Stomach (tissue), 8 donors: ENCODE measurements at regions not wholly inside any gene's neighbourhood (a gene's known extent, or its start where the extent isn't known, plus 50 kb on each side); places are given as distances from the start of the nearest gene placed in this dataset.

ENCODE experiments used
- DNase-seq, 2 donors: peaks; one replicate each; pipeline versions ENCODE4 v3.0.0 to v3.0.0-alpha.2; 2013 to 2019
- H3K27ac ChIP-seq, 5 donors: fragments of 200-600 bp in 4 of 5; sonication (generic) in 4 of 5; one replicate each; pipeline ENCODE4 v1.5.1; 2013 to 2019; ENCODE audit warnings: mild to moderate bottlenecking in 1 of 5, moderate library complexity in 1 of 5
- H3K27me3 ChIP-seq, 3 donors: fragments of 200-600 bp; sonication (generic); one replicate each; pipeline ENCODE4 v1.5.1; 2017 to 2019; ENCODE audit warnings: mixed run types in 1 of 3
- H3K36me3 ChIP-seq, 4 donors: fragments of 200-600 bp; sonication (generic); 1 replicate in 3 of 4; 2 replicates in 1 of 4; pipeline ENCODE4 v1.5.1; 2016 to 2019
- H3K4me1 ChIP-seq, 4 donors: fragments of 200-600 bp; sonication (generic); one replicate each; pipeline ENCODE4 v1.5.1; 2016 to 2019
- H3K4me3 ChIP-seq, 4 donors: fragments of 200-600 bp; sonication (generic) in 3 of 4; one replicate each; pipeline ENCODE4 v1.5.1; 2016 to 2019; ENCODE audit warnings: mild to moderate bottlenecking in 1 of 4
- H3K9me3 ChIP-seq, 4 donors: fragments of 200-600 bp; sonication (generic); one replicate each; pipeline ENCODE4 v1.5.1; 2016 to 2019
- CTCF ChIP-seq, 7 experiments: fragments of 450-650 bp in 4 of 7; fragments of 200-600 bp in 3 of 7; sonication (generic) in 3 of 7; IDR thresholded peaks; one replicate each; pipeline ENCODE4 v1.5.1; 2016 to 2019; ENCODE audit warnings: antibody characterized with exemption in 7 of 7, control low read depth in 2 of 7, mild to moderate bottlenecking in 1 of 7
- EP300 ChIP-seq: sonication (generic); formaldehyde crosslinking; IDR thresholded peaks from one replicate; pipeline ENCODE4 v1.6.1; 2017; ENCODE audit warnings: antibody characterized with exemption
- POLR2A ChIP-seq, 4 donors: fragments of 450-650 bp; IDR thresholded peaks; one replicate each; pipeline ENCODE4 v1.6.1; 2016; ENCODE audit warnings: antibody characterized with exemption in 4 of 4, control low read depth in 2 of 4, mild to moderate bottlenecking in 1 of 4, moderate library complexity in 1 of 4
- POLR2AphosphoS5 ChIP-seq, 3 donors: sonication (generic); formaldehyde crosslinking; IDR thresholded peaks; one replicate each; pipeline ENCODE4 v1.6.1; 2016; ENCODE audit warnings: antibody characterized with exemption in 3 of 3
- WGBS, 5 donors: extraction: QIAGEN DNeasy Blood & Tissue Kit in 3 of 5; methylation state at CpG; one replicate each; pipeline versions ENCODE4 v1.1.5 to v1.1.7; 2013 to 2018; 5-methylcytosine and 5-hydroxymethylcytosine counted together
- intact Hi-C: fragments of 100-400 bp; cut with DNase I; formaldehyde crosslinking; loops from one replicate; pipeline ENCODE4 v1.15.1; 2023; ENCODE audit warnings: low total_unique reads
- donor health status: healthy with polysubstance abuse.
- donor health status: Bipolar disorder and iron deficiency.
- donor health status: healthy.

- H3K4me3 ChIP-seq = no peak overlapping the region
- no peak overlapping the region for H3K27ac ChIP-seq
- no peaks in the 10 kb centered on the region for H3K36me3 ChIP-seq
- intact Hi-C loops = no loop called here
- H3K9me3 ChIP-seq = no peaks in the 10 kb centered on the region
- TF ChIP-seq POLR2AphosphoS5 (IDR thresholded peaks at IDR 0.05) = no peak
- no peak for TF ChIP-seq EP300
- TF ChIP-seq POLR2A (IDR thresholded peaks at IDR 0.05) = no peak
- no peak for TF ChIP-seq CTCF (IDR thresholded peaks at IDR 0.05)
- no peak for DNase-seq
- H3K4me1 ChIP-seq = no peaks in the 10 kb centered on the region
- no peaks in the 10 kb centered on the region for H3K27me3 ChIP-seq
Observed at GRCh38 chr1:187121661-187122060, 292.9 kb downstream of the PLA2G4A start.

- WGBS, 5 donors = 74 to 89% (median 79%) methylated on average over 2 of the region's 2 CpGs
- Histone ChIP-seq H3K4me3 (no peak overlapping the region), H3K36me3 (no peaks in the 10 kb centered on the region), H3K4me1 (no peaks in the 10 kb centered on the region), H3K27ac (no peak overlapping the region), H3K27me3 (no peaks in the 10 kb centered on the region), H3K9me3 (no peaks in the 10 kb centered on the region)
- TF ChIP-seq POLR2A (IDR thresholded peaks at IDR 0.05) (no peak), POLR2AphosphoS5 (IDR thresholded peaks at IDR 0.05) (no peak), CTCF (IDR thresholded peaks at IDR 0.05) (no peak), EP300 (no peak)
- no peak for DNase-seq
- intact Hi-C loops = no loop called here
Observed at GRCh38 chr1:187122566-187122965, 293.8 kb downstream of the PLA2G4A start.

GRCh38 chr1:187129132-187129531 lies 300.4 kb downstream of the PLA2G4A start:
- intact Hi-C loops = no loop called here
- WGBS, 5 donors = 2 to 77% (median 60%) methylated on average over 1 of the region's 1 CpG
- Histone ChIP-seq H3K27ac (no peak overlapping the region), H3K27me3 (no peaks in the 10 kb centered on the region), H3K9me3 (peaks cover 0 to 13% (median 5%) of the 10 kb centered on the region in 4 donors), H3K4me1 (no peaks in the 10 kb centered on the region), H3K36me3 (no peaks in the 10 kb centered on the region), H3K4me3 (no peak overlapping the region)
- TF ChIP-seq EP300 (no peak), POLR2A (IDR thresholded peaks at IDR 0.05) (no peak), CTCF (IDR thresholded peaks at IDR 0.05) (no peak), POLR2AphosphoS5 (IDR thresholded peaks at IDR 0.05) (no peak)
- DNase-seq = no peak

GRCh38 chr1:187143783-187144182 lies 315.0 kb downstream of the PLA2G4A start:
- no peak overlapping the region for H3K27ac ChIP-seq
- H3K4me1 ChIP-seq = no peaks in the 10 kb centered on the region
- intact Hi-C loops = no loop called here
- no peak for DNase-seq
- H3K9me3 ChIP-seq = peaks cover 0 to 8% (median 0%) of the 10 kb centered on the region in 4 donors
- no peaks in the 10 kb centered on the region for H3K36me3 ChIP-seq
- TF ChIP-seq POLR2AphosphoS5 (IDR thresholded peaks at IDR 0.05) (no peak), POLR2A (IDR thresholded peaks at IDR 0.05) (no peak), CTCF (IDR thresholded peaks at IDR 0.05) (no peak), EP300 (no peak)
- H3K4me3 ChIP-seq = no peak overlapping the region
- H3K27me3 ChIP-seq = no peaks in the 10 kb centered on the region

GRCh38 chr1:187146388-187146787 lies 317.6 kb downstream of the PLA2G4A start:
- 0 to 91% (median 42%) methylated on average over 1 of the region's 1 CpG for WGBS, 5 donors

More at GRCh38 chr1:187146388-187146787, 317.6 kb downstream of the PLA2G4A start:
- no peaks in the 10 kb centered on the region for H3K4me1 ChIP-seq
- H3K27me3 ChIP-seq = no peaks in the 10 kb centered on the region
- no peaks in the 10 kb centered on the region for H3K36me3 ChIP-seq
- no peak overlapping the region for H3K4me3 ChIP-seq
- intact Hi-C loops = no loop called here
- DNase-seq = no peak
- TF ChIP-seq CTCF (IDR thresholded peaks at IDR 0.05) (no peak), EP300 (no peak), POLR2A (IDR thresholded peaks at IDR 0.05) (no peak), POLR2AphosphoS5 (IDR thresholded peaks at IDR 0.05) (no peak)
- peaks cover 0 to 17% (median 0%) of the 10 kb centered on the region in 4 donors for H3K9me3 ChIP-seq
- H3K27ac ChIP-seq = no peak overlapping the region
